ENCODE measurements at regions not wholly inside any gene's neighbourhood (a gene's known extent, or its start where the extent isn't known, plus 50 kb on each side); places are given as distances from the start of the nearest gene placed in this dataset.

GRCh38 chr13:111456452-111457230 is 136.2 kb downstream of the TEX29 start:
- DNase-seq (ENCODE audit: low read depth): no peak

GRCh38 chr13:111458001-111458531 is 137.6 kb downstream of the TEX29 start:
- DNase-seq (ENCODE audit: low read depth): no peak

GRCh38 chr13:111458739-111459138 is 138.3 kb downstream of the TEX29 start:
- no peak for DNase-seq (ENCODE audit: low read depth)

GRCh38 chr13:111459803-111460547 is 139.5 kb downstream of the TEX29 start:
- no peak for DNase-seq (ENCODE audit: low read depth)

GRCh38 chr13:111460548-111461444 is 140.4 kb downstream of the TEX29 start:
- DNase-seq (ENCODE audit: low read depth): peak; percentile 12

- DNase-seq (ENCODE audit: low read depth): no peak
These were observed 141.2 kb downstream of the TEX29 start for GRCh38 chr13:111461445-111462149.

GRCh38 chr13:111462221-111462764 is 141.9 kb downstream of the TEX29 start:
- DNase-seq (ENCODE audit: low read depth): no peak

- no peak for DNase-seq (ENCODE audit: low read depth)
These were observed 142.5 kb downstream of the TEX29 start for GRCh38 chr13:111462944-111463343.

- no peak for DNase-seq (ENCODE audit: low read depth)
These were observed 146.9 kb downstream of the TEX29 start for GRCh38 chr13:111467111-111467890.

GRCh38 chr13:111468037-111468959 is 147.9 kb downstream of the TEX29 start:
- no peak for DNase-seq (ENCODE audit: low read depth)

- DNase-seq (ENCODE audit: low read depth): no peak
These were observed 149.0 kb downstream of the TEX29 start for GRCh38 chr13:111469450-111469849.

GRCh38 chr13:111469916-111470506 is 149.6 kb downstream of the TEX29 start:
- no peak for DNase-seq (ENCODE audit: low read depth)

GRCh38 chr13:111470933-111471332 is 150.5 kb downstream of the TEX29 start:
- no peak for DNase-seq (ENCODE audit: low read depth)

- no peak for DNase-seq (ENCODE audit: low read depth)
These were observed 151.6 kb downstream of the TEX29 start for GRCh38 chr13:111472083-111472482.

GRCh38 chr13:111472559-111473460 is 152.4 kb downstream of the TEX29 start:
- DNase-seq (ENCODE audit: low read depth): no peak

- peak; percentile 38 for DNase-seq (ENCODE audit: low read depth)
These were observed 153.9 kb downstream of the TEX29 start for GRCh38 chr13:111474136-111475002.

- no peak for DNase-seq (ENCODE audit: low read depth)
These were observed 155.0 kb downstream of the TEX29 start for GRCh38 chr13:111475488-111475887.

Data from renal cortical epithelial cell (primary cell).